NCI-H2081 (cell line): ENCODE measurements at regions not wholly inside any gene's neighbourhood (a gene's known extent, or its start where the extent isn't known, plus 50 kb on each side); places are given as distances from the start of the nearest gene placed in this dataset.
A peak's percentile ranks its signal among the peaks of the same experiment; 100 is the strongest.

Experiments
- DNase-seq, 2 experiments: peaks; one replicate each; lab custom pipeline; 2025; lab: John Stamatoyannopoulos, UW

GRCh38 chrX:99091459-99091858 is 1318.6 kb downstream of the PCDH19 start:
- no peak for DNase-seq

- no peak for DNase-seq
Observed at GRCh38 chrX:99078301-99078700, 1331.8 kb downstream of the PCDH19 start.

GRCh38 chrX:99077099-99077498 is 1333.0 kb downstream of the PCDH19 start:
- no peak for DNase-seq

GRCh38 chrX:99073551-99073950 is 1336.5 kb downstream of the PCDH19 start:
- no peak for DNase-seq

GRCh38 chrX:99051639-99052038 is 1358.4 kb downstream of the PCDH19 start:
- DNase-seq, result no peak

- no peak for DNase-seq
Observed at GRCh38 chrX:99033226-99033901, 1376.7 kb downstream of the PCDH19 start.

GRCh38 chrX:99010957-99011356 is 1399.1 kb downstream of the PCDH19 start:
- no peak for DNase-seq

GRCh38 chrX:99001286-99001685 is 1408.8 kb downstream of the PCDH19 start:
- no peak for DNase-seq

- no peak for DNase-seq
Observed at GRCh38 chrX:98962996-98963395, 1447.1 kb downstream of the PCDH19 start.

- DNase-seq, result no peak
Observed at GRCh38 chrX:98956014-98956413, 1454.1 kb downstream of the PCDH19 start.

GRCh38 chrX:98939456-98939855 is 1470.6 kb downstream of the PCDH19 start:
- DNase-seq, result no peak

- no peak for DNase-seq
Observed at GRCh38 chrX:98931216-98931615, 1478.9 kb downstream of the PCDH19 start.

- DNase-seq, result no peak
Observed at GRCh38 chrX:98924511-98924910, 1485.6 kb downstream of the PCDH19 start.

- DNase-seq, result peak in 1 of 2 experiments; percentile 40
Observed at GRCh38 chrX:98897191-98897590, 1512.9 kb downstream of the PCDH19 start.

- peak; percentile 35 to 37 for DNase-seq
Observed at GRCh38 chrX:98850639-98851038, 1559.4 kb downstream of the PCDH19 start.
